ENCODE measurements at regions not wholly inside any gene's neighbourhood (a gene's known extent, or its start where the extent isn't known, plus 50 kb on each side); places are given as distances from the start of the nearest gene placed in this dataset.

- Histone ChIP-seq H3K36me3 (no peaks in the 10 kb centered on the region), H3K4me3 (no peak overlapping the region), H3K27me3 (no peaks in the 10 kb centered on the region), H3K4me1 (no peaks in the 10 kb centered on the region), H3K27ac (no peak overlapping the region), H3K9me3 (no peaks in the 10 kb centered on the region)
- DNase-seq = no peak
- no peak for TF ChIP-seq POLR2A (IDR thresholded peaks at IDR 0.05)
- no peak for TF ChIP-seq CTCF (IDR thresholded peaks at IDR 0.05)
These were observed 239.9 kb downstream of the ZEB2 start for GRCh38 chr2:144280009-144280408.

- Histone ChIP-seq H3K27me3 (no peaks in the 10 kb centered on the region), H3K4me1 (no peaks in the 10 kb centered on the region), H3K9me3 (no peaks in the 10 kb centered on the region), H3K4me3 (no peak overlapping the region), H3K36me3 (no peaks in the 10 kb centered on the region), H3K27ac (no peak overlapping the region)
- DNase-seq = no peak
- no peak for TF ChIP-seq CTCF (IDR thresholded peaks at IDR 0.05)
- no peak for TF ChIP-seq POLR2A (IDR thresholded peaks at IDR 0.05)
These were observed 240.8 kb downstream of the ZEB2 start for GRCh38 chr2:144279165-144279564.

- Histone ChIP-seq H3K36me3 (no peaks in the 10 kb centered on the region), H3K9me3 (no peaks in the 10 kb centered on the region), H3K27ac (no peak overlapping the region), H3K4me3 (no peak overlapping the region), H3K4me1 (no peaks in the 10 kb centered on the region), H3K27me3 (no peaks in the 10 kb centered on the region)
- DNase-seq = no peak
- TF ChIP-seq CTCF (IDR thresholded peaks at IDR 0.05) = no peak
- no peak for TF ChIP-seq POLR2A (IDR thresholded peaks at IDR 0.05)
These were observed 242.1 kb downstream of the ZEB2 start for GRCh38 chr2:144277622-144278354.

GRCh38 chr2:144275340-144275739 is 244.6 kb downstream of the ZEB2 start:
- no peaks in the 10 kb centered on the region for H3K36me3 ChIP-seq
- no peak overlapping the region for H3K4me3 ChIP-seq
- H3K4me1 ChIP-seq = no peaks in the 10 kb centered on the region
- H3K27me3 ChIP-seq = no peaks in the 10 kb centered on the region
- H3K27ac ChIP-seq = no peak overlapping the region
- TF ChIP-seq CTCF (IDR thresholded peaks at IDR 0.05) (no peak), POLR2A (IDR thresholded peaks at IDR 0.05) (no peak)
- DNase-seq = no peak
- H3K9me3 ChIP-seq = no peaks in the 10 kb centered on the region

- DNase-seq = no peak
These were observed 245.8 kb downstream of the ZEB2 start for GRCh38 chr2:144274131-144274530.

More at GRCh38 chr2:144274131-144274530, 245.8 kb downstream of the ZEB2 start:
- Histone ChIP-seq H3K36me3 (no peaks in the 10 kb centered on the region), H3K27me3 (no peaks in the 10 kb centered on the region), H3K9me3 (no peaks in the 10 kb centered on the region), H3K4me3 (no peak overlapping the region), H3K4me1 (no peaks in the 10 kb centered on the region), H3K27ac (no peak overlapping the region)
- TF ChIP-seq CTCF (IDR thresholded peaks at IDR 0.05) (no peak), POLR2A (IDR thresholded peaks at IDR 0.05) (no peak)

Measured in Peyer's patch (tissue), 4 donors.